Upper lobe of right lung (tissue), 1 donor: ENCODE measurements at regions not wholly inside any gene's neighbourhood (a gene's known extent, or its start where the extent isn't known, plus 50 kb on each side); places are given as distances from the start of the nearest gene placed in this dataset.

Experiments
- ATAC-seq: fragments of 200-7000 bp; cut with Tn5 transposase; one replicate; pipeline ENCODE4 v1.9.1; 2020; ENCODE audit warnings: mild to moderate bottlenecking, moderate library complexity
- DNase-seq: peaks from one replicate; pipeline ENCODE4 v3.0.0-alpha.2; 2020
- H3K27ac ChIP-seq: fragments of 200-600 bp; one replicate; pipeline ENCODE4 v1.8.0; 2022
- H3K27me3 ChIP-seq: fragments of 200-600 bp; one replicate; pipeline ENCODE4 v1.8.0; 2022; ENCODE audit warnings: mild to moderate bottlenecking
- H3K36me3 ChIP-seq: fragments of 200-600 bp; one replicate; pipeline ENCODE4 v1.8.0; 2022
- H3K4me1 ChIP-seq: fragments of 200-600 bp; one replicate; pipeline ENCODE4 v1.8.0; 2022
- H3K4me3 ChIP-seq: fragments of 200-600 bp; one replicate; pipeline ENCODE4 v1.8.0; 2022; ENCODE audit warnings: mild to moderate bottlenecking
- H3K9me3 ChIP-seq: fragments of 200-600 bp; one replicate; pipeline ENCODE4 v1.8.0; 2022
- intact Hi-C: fragments of 100-400 bp; cut with DNase I; formaldehyde crosslinking; loops from one replicate; pipeline ENCODE4 v1.11.0; 2022
- TF ChIP-seq, protein P1 (sequence below): fragments of 200-600 bp; IDR thresholded peaks from one replicate; pipeline ENCODE4 v1.8.0; 2022; ENCODE audit warnings: antibody characterized with exemption
- donor health status: DM: no; HTN: yes; CAD: no; lungs with severe emphysema.

DNA sequence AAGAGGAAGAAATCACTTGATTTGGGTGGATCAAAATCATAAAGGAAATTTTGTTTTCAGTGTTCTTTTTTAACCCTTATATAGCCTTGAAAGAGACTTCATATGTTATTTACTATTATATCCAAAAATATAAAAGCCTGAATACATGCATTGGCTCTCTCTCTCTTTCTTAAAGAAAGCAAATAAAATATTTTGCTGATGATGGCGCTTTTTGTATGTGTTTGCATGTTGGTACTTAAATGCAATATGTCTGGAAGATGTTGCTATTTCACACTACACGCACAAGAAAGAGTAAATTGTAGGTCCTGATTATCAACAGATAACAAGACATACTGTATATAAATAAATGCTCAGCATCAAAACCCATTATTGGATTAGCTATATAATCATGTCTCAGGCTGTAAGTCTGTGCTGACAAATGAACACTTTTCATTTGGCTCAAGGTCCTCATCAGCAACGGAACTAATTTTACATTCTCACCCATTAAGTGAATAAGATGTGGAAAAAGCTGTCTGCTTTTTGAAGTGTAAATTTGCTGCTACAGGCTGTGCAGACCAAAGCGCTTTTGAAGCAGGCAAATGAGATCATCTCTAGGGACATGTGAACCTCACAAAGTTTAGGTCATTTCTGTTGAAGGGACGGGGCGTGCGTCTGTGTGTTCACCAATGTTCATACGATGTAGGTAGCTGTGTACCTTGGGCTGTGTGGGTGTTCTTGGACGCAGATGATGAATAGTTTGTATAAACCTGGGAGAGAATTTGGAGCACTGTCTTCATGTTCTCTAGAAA lies 122.4 kb upstream of the LMO4 start:
- Histone ChIP-seq H3K36me3 (no peaks in the 10 kb centered on the region), H3K4me3 (no peak overlapping the region), H3K27me3 (peaks cover 9% of the 10 kb centered on the region), H3K27ac (no peak overlapping the region), H3K9me3 (no peaks in the 10 kb centered on the region), H3K4me1 (no peaks in the 10 kb centered on the region)
- ATAC-seq, result no peak
- DNase-seq, result no peak
- intact Hi-C loops, result no loop called here
- TF ChIP-seq, protein P1, sequence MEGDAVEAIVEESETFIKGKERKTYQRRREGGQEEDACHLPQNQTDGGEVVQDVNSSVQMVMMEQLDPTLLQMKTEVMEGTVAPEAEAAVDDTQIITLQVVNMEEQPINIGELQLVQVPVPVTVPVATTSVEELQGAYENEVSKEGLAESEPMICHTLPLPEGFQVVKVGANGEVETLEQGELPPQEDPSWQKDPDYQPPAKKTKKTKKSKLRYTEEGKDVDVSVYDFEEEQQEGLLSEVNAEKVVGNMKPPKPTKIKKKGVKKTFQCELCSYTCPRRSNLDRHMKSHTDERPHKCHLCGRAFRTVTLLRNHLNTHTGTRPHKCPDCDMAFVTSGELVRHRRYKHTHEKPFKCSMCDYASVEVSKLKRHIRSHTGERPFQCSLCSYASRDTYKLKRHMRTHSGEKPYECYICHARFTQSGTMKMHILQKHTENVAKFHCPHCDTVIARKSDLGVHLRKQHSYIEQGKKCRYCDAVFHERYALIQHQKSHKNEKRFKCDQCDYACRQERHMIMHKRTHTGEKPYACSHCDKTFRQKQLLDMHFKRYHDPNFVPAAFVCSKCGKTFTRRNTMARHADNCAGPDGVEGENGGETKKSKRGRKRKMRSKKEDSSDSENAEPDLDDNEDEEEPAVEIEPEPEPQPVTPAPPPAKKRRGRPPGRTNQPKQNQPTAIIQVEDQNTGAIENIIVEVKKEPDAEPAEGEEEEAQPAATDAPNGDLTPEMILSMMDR, result no peak

- no peaks in the 10 kb centered on the region for H3K27me3 ChIP-seq
- no peak for DNase-seq
- no peak overlapping the region for H3K27ac ChIP-seq
- H3K4me1 ChIP-seq, result peaks cover 9% of the 10 kb centered on the region
- TF ChIP-seq, protein P1, result no peak
- ATAC-seq, result no peak
- H3K4me3 ChIP-seq, result no peak overlapping the region
- H3K9me3 ChIP-seq, result no peaks in the 10 kb centered on the region
- intact Hi-C loops, result no loop called here
- H3K36me3 ChIP-seq, result no peaks in the 10 kb centered on the region
Observed at GRCh38 chr1:87208080-87208479, 120.6 kb upstream of the LMO4 start.

DNA sequence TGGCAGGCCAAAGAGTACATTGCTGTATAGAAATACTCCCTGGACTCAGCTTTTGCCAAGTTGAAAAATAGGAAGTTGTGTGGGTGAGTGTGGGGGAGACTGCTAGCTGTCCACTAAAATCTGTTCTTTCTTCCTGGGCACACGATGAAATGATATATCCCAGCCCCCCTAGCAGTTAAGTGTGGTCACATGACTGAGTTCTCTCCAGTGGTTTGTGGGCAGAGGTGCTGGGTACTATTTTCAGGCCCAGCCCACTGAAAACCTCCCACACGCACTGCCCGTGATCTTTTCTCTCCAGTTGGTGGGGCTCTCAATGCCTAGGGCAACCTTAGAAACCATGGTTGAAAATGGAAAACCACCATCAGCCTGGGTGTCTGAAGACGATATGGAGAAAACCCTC lies 119.7 kb upstream of the LMO4 start:
- TF ChIP-seq, protein P1, result no peak
- no peaks in the 10 kb centered on the region for H3K9me3 ChIP-seq
- DNase-seq (no peak), ATAC-seq (peak; percentile 52)
- H3K4me3 ChIP-seq, result no peak overlapping the region
- H3K36me3 ChIP-seq, result no peaks in the 10 kb centered on the region
- peaks cover 9% of the 10 kb centered on the region for H3K4me1 ChIP-seq
- no peaks in the 10 kb centered on the region for H3K27me3 ChIP-seq
- intact Hi-C loops, result no loop called here
- no peak overlapping the region for H3K27ac ChIP-seq

DNA sequence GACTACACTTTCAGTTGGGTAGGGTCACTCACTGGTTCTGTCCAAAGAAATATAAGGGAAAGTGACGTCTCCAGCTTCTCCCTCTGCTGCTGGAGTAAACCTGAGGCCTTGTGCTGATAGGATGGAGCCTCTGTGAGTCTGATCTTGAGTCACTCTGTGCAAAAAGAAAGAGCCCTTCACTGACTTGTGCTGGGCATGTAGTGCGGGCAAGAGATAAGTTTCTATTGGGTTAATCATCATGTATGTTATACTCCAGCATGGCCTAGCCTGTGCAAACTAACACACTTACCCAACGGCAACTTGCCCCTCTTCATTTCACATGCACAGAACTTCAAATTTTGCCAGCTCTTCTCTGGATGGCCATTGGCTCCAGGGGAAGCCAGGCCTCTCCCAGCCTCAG lies 118.5 kb upstream of the LMO4 start:
- TF ChIP-seq, protein P1, result no peak
- no peaks in the 10 kb centered on the region for H3K9me3 ChIP-seq
- ATAC-seq, result no peak
- no peak overlapping the region for H3K4me3 ChIP-seq
- DNase-seq, result no peak
- H3K27me3 ChIP-seq, result no peaks in the 10 kb centered on the region
- intact Hi-C loops, result no loop called here
- no peak overlapping the region for H3K27ac ChIP-seq
- H3K4me1 ChIP-seq, result peaks cover 9% of the 10 kb centered on the region
- H3K36me3 ChIP-seq, result no peaks in the 10 kb centered on the region

DNA sequence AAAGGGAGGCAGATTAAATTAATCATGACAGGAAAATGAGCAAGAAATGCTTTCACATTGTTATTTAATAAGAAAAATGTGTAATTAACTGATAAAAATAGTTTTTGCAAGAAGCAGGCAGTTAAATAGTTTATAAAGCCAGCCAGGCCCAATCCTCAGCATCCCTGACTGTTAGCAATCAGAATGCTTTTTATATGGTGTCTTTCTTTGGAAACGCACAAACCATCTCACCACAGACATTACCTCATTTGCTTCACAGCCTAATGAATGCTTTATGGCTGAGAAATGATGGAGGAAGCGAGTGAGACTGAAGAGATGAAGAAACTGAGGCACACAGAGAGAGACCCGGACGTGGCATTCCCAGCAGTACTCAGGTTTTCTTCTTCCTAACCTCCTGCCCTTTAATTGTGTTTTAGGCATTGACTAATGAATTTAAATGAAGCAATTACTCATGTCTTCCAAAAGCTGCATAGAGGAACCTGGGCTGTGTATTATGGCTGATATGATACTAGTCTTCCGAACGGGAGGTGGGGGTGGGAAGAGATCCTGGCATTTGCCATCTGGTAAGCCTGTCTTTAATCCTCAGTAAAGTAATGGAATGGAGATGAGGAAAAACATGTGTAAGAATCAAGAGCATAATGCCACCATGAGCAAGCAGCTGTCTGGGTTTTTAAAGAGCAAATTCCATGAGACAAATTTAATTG lies 116.1 kb upstream of the LMO4 start:
- no peak overlapping the region for H3K27ac ChIP-seq

More for the DNA sequence above, 116.1 kb upstream of the LMO4 start:
- intact Hi-C loops, result no loop called here
- TF ChIP-seq, protein P1, result no peak
- no peaks in the 10 kb centered on the region for H3K36me3 ChIP-seq
- no peak overlapping the region for H3K4me3 ChIP-seq
- ATAC-seq (no peak), DNase-seq (no peak)
- H3K27me3 ChIP-seq, result no peaks in the 10 kb centered on the region
- no peaks in the 10 kb centered on the region for H3K9me3 ChIP-seq
- H3K4me1 ChIP-seq, result peaks cover 9% of the 10 kb centered on the region
